Mammary epithelial cell (primary cell): ENCODE measurements at regions not wholly inside any gene's neighbourhood (a gene's known extent, or its start where the extent isn't known, plus 50 kb on each side); places are given as distances from the start of the nearest gene placed in this dataset.

ENCODE experiments used
- EZH2 ChIP-seq: IDR thresholded peaks from 2 replicates; pipeline ENCODE4 v1.6.1; 2012; ENCODE audit warnings: low read length, inconsistent platforms, borderline replicate concordance
- TF ChIP-seq, protein P1 (sequence below), 2 donors: IDR thresholded peaks in 1 of 2; conservative IDR thresholded peaks in 1 of 2; 2 replicates each; pipeline ENCODE4 v1.5.1; 2011 to 2012; ENCODE audit warnings: inconsistent platforms in 2 of 2, low read length in 2 of 2, mild to moderate bottlenecking in 2 of 2, control low read depth in 1 of 2, low read depth in 1 of 2; ENCODE audit not compliant: insufficient read depth in 1 of 2; ENCODE audit errors: extremely low read depth in 1 of 2

DNA sequence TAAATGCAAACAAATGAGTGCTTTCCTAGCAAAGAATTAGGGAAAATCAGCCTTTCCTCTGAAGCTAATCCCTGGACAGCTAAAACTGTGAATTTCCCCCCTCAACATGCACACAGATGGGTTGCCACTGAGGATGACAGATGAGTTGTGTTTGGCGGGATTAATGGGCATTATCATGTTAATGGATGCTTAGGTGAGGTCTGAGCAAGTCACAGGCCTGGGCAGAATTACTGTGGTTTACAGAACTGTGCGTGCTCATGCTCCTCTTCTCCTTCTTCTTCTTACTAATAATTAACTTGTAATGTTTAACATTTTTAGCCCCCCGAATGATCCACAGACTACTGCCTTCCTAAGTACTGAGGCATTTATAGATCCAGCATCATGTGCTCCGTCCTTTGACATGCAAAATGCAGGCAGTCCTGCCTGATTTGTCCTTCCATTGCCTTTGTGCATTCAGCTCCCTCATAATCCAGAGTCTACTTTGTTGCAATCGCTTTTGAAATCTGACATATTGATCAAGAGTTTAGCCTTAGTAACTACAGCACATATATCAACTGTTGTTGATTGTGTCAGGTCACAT, 753.4 kb upstream of the MMS22L start:
- TF ChIP-seq, protein P1, sequence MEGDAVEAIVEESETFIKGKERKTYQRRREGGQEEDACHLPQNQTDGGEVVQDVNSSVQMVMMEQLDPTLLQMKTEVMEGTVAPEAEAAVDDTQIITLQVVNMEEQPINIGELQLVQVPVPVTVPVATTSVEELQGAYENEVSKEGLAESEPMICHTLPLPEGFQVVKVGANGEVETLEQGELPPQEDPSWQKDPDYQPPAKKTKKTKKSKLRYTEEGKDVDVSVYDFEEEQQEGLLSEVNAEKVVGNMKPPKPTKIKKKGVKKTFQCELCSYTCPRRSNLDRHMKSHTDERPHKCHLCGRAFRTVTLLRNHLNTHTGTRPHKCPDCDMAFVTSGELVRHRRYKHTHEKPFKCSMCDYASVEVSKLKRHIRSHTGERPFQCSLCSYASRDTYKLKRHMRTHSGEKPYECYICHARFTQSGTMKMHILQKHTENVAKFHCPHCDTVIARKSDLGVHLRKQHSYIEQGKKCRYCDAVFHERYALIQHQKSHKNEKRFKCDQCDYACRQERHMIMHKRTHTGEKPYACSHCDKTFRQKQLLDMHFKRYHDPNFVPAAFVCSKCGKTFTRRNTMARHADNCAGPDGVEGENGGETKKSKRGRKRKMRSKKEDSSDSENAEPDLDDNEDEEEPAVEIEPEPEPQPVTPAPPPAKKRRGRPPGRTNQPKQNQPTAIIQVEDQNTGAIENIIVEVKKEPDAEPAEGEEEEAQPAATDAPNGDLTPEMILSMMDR (conservative IDR thresholded peaks at IDR 0.05 in 1 of 2, IDR thresholded peaks at IDR 0.05 in 1 of 2; ENCODE audit: extremely low read depth in 1 of 2, insufficient read depth in 1 of 2, low read depth in 1 of 2, low read length in 2 of 2), result no peak
- TF ChIP-seq EZH2, result no peak
